SK-N-SH (cell line): ENCODE measurements at regions not wholly inside any gene's neighbourhood (a gene's known extent, or its start where the extent isn't known, plus 50 kb on each side); places are given as distances from the start of the nearest gene placed in this dataset.

Experiments
- EZH2phosphoT487 ChIP-seq: fragments of 200-600 bp; sonication (generic); IDR thresholded peaks from 2 replicates; pipeline ENCODE4 v1.6.1; 2017; ENCODE audit warnings: low read depth, mixed run types, mild to moderate bottlenecking, antibody characterized with exemption, moderate library complexity, borderline replicate concordance
- MAX ChIP-seq: IDR thresholded peaks from 2 replicates; pipeline ENCODE4 v1.4.0; 2012; ENCODE audit warnings: low read depth
- MXI1 ChIP-seq: IDR thresholded peaks from 2 replicates; pipeline ENCODE4 v1.6.1; 2012; ENCODE audit warnings: mild to moderate bottlenecking, low read depth, low read length, improper control_type of control experiment
- NRF1 ChIP-seq: IDR thresholded peaks from 2 replicates; pipeline ENCODE4 v1.6.1; 2012; ENCODE audit warnings: low read depth, mild to moderate bottlenecking, low read length
- PBX3 ChIP-seq: IDR thresholded peaks from 2 replicates; pipeline ENCODE4; 2012
- POLR2AphosphoS5 ChIP-seq: IDR thresholded peaks from 2 replicates; pipeline ENCODE4 v1.6.1; 2012; ENCODE audit warnings: low read depth, low read length
- RAD21 ChIP-seq: IDR thresholded peaks from 2 replicates; pipeline ENCODE4 v1.6.1; 2012; ENCODE audit warnings: mild to moderate bottlenecking, low read length
- RFX5 ChIP-seq: IDR thresholded peaks from 2 replicates; pipeline ENCODE4 v1.6.1; 2012; ENCODE audit warnings: mild to moderate bottlenecking, improper control_type of control experiment, low read length
- SIN3A ChIP-seq: IDR thresholded peaks from 2 replicates; pipeline ENCODE4 v1.6.1; 2012; ENCODE audit warnings: low read depth, mild to moderate bottlenecking, low read length, moderate library complexity, borderline replicate concordance
- YY1 ChIP-seq: IDR thresholded peaks from 2 replicates; pipeline ENCODE4 v1.4.0; 2012; ENCODE audit warnings: low read depth, mild to moderate bottlenecking
- TF ChIP-seq, protein P1 (sequence below): fragments of 200-600 bp; sonication (generic); IDR thresholded peaks from 2 replicates; pipeline ENCODE4 v1.6.1; 2017; ENCODE audit warnings: antibody characterized with exemption, mild to moderate bottlenecking, moderate library complexity
- TF ChIP-seq, protein P2 (sequence below): IDR thresholded peaks from 2 replicates; pipeline ENCODE4 v1.6.1; 2012; ENCODE audit warnings: mild to moderate bottlenecking, low read depth, low read length, moderate library complexity
- TF ChIP-seq, protein P3 (sequence below): fragments of 150-350 bp; IDR thresholded peaks from 2 replicates; pipeline ENCODE4 v1.6.1; 2016; ENCODE audit warnings: mild to moderate bottlenecking, low read depth, low read length

GRCh38 chr3:80094589-80094988, 326.8 kb upstream of the ROBO1 start:
- TF ChIP-seq RFX5 = no peak
- TF ChIP-seq MAX = no peak
- TF ChIP-seq, protein P1, sequence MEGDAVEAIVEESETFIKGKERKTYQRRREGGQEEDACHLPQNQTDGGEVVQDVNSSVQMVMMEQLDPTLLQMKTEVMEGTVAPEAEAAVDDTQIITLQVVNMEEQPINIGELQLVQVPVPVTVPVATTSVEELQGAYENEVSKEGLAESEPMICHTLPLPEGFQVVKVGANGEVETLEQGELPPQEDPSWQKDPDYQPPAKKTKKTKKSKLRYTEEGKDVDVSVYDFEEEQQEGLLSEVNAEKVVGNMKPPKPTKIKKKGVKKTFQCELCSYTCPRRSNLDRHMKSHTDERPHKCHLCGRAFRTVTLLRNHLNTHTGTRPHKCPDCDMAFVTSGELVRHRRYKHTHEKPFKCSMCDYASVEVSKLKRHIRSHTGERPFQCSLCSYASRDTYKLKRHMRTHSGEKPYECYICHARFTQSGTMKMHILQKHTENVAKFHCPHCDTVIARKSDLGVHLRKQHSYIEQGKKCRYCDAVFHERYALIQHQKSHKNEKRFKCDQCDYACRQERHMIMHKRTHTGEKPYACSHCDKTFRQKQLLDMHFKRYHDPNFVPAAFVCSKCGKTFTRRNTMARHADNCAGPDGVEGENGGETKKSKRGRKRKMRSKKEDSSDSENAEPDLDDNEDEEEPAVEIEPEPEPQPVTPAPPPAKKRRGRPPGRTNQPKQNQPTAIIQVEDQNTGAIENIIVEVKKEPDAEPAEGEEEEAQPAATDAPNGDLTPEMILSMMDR = no peak
- no peak for TF ChIP-seq RAD21
- no peak for TF ChIP-seq MXI1
- TF ChIP-seq, protein P2, sequence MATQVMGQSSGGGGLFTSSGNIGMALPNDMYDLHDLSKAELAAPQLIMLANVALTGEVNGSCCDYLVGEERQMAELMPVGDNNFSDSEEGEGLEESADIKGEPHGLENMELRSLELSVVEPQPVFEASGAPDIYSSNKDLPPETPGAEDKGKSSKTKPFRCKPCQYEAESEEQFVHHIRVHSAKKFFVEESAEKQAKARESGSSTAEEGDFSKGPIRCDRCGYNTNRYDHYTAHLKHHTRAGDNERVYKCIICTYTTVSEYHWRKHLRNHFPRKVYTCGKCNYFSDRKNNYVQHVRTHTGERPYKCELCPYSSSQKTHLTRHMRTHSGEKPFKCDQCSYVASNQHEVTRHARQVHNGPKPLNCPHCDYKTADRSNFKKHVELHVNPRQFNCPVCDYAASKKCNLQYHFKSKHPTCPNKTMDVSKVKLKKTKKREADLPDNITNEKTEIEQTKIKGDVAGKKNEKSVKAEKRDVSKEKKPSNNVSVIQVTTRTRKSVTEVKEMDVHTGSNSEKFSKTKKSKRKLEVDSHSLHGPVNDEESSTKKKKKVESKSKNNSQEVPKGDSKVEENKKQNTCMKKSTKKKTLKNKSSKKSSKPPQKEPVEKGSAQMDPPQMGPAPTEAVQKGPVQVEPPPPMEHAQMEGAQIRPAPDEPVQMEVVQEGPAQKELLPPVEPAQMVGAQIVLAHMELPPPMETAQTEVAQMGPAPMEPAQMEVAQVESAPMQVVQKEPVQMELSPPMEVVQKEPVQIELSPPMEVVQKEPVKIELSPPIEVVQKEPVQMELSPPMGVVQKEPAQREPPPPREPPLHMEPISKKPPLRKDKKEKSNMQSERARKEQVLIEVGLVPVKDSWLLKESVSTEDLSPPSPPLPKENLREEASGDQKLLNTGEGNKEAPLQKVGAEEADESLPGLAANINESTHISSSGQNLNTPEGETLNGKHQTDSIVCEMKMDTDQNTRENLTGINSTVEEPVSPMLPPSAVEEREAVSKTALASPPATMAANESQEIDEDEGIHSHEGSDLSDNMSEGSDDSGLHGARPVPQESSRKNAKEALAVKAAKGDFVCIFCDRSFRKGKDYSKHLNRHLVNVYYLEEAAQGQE = no peak
- no peak for TF ChIP-seq EZH2phosphoT487
- TF ChIP-seq NRF1 = no peak
- no peak; the same call in 1 of the 2 replicates for TF ChIP-seq PBX3
- TF ChIP-seq POLR2AphosphoS5 = no peak
- TF ChIP-seq YY1 = no peak
- TF ChIP-seq SIN3A = no peak
- TF ChIP-seq, protein P3, sequence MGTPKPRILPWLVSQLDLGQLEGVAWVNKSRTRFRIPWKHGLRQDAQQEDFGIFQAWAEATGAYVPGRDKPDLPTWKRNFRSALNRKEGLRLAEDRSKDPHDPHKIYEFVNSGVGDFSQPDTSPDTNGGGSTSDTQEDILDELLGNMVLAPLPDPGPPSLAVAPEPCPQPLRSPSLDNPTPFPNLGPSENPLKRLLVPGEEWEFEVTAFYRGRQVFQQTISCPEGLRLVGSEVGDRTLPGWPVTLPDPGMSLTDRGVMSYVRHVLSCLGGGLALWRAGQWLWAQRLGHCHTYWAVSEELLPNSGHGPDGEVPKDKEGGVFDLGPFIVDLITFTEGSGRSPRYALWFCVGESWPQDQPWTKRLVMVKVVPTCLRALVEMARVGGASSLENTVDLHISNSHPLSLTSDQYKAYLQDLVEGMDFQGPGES = no peak
